ENCODE measurements at regions not wholly inside any gene's neighbourhood (a gene's known extent, or its start where the extent isn't known, plus 50 kb on each side); places are given as distances from the start of the nearest gene placed in this dataset.

DNA sequence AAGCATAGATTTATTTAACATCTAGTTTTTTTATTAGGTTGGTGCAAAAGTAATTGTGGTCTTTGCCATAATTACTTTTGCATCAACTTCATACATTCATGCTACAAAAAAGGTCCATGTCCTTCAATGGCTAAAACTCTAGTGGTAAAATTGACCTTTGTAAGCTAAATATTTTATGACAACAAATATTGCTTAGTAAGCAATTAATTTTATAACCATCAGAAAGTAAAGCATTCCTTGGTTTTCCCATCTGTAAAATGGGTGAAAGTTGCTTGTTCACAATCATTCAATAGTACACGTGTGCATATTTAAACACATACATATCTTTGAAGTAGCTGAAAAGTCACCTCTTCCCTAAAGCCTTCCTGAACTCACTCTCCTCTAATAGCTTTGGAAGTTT lies 789.6 kb downstream of the CDH8 start:
- TF ChIP-seq CTCF (conservative IDR thresholded peaks at IDR 0.05), result no peak
- no peak for TF ChIP-seq EZH2 (IDR thresholded peaks at IDR 0.05; ENCODE audit: low read depth)

Data from PC-9 (cell line).